GM21619 (cell line): ENCODE measurements at regions not wholly inside any gene's neighbourhood (a gene's known extent, or its start where the extent isn't known, plus 50 kb on each side); places are given as distances from the start of the nearest gene placed in this dataset.

ENCODE experiments used
- ATAC-seq: cut with Tn5 transposase; IDR thresholded peaks from one replicate; pipeline ENCODE4 v1.9.1; 2021; ENCODE audit not compliant: unreplicated experiment

DNA sequence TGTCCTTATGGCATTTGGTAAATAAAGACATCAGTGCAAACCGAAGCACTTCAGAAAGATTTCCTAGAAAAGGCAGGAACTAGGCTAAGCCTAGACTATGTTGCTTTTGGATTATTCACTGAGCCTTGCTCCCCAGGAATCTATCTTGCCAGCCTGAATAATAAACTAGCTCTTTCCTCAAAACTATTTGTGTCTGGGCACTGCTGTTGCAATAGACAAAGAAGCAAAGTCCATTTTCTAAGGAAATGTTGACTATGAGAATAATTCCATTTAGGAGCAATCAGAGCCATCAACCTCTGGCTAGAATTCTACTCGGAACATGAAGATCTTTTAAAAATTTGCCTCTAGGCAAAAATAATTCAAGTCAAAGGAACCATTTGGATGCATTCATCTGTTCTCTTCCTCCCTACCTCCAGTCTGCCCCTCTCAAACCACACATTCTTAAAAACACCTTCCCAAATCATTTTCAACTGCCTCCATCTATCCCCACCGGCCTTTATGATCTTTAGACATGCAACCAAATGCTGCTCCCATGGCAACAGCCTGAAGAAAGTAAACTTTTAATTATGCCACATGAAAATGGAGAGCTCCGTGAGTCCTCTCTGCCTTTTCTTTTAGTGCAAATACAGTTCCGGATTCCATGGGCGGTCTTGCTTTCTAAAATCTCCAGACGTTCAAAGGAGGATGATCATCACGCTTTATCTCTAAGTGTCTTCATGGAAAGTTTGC, 61.5 kb upstream of the FZD10 start:
- ATAC-seq, result no peak

DNA sequence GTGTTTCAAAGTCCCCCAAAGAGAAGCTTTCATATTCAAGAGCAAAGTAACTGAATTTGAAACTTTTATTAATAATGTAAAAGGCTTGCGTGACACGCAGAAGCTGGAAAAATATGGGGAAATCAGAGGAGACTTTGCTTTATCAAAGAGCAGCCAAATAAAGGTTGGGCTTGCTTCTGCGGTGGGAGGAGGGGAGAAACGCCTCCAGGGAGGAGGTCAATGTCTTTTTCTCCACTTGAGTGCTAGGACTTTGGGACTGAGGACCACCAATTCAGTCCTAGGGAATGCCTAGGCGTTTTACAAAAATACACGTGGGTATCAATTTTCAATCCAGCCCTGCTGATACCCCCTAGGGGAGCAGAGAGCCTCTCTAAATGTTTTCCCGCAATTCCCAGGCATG, 60.9 kb upstream of the FZD10 start:
- no peak for ATAC-seq

DNA sequence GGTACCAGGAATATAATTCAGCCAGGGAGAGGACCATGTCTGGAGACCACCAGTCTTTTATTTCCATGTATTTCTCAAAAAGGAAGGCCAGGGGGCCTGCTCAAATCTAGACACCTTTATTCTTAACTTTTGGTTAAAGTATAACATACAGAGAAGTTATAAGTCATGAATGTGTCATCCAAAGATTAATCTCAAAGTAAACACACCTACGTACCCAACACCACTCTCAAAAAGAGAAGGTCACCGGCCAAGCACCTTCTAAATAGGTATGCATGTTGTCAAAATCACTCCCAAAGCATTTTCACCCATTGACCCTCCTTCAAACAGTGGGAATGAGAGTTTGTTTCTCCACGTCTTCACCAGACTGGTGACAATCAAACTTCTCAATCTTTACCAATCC, 60.0 kb upstream of the FZD10 start:
- no peak for ATAC-seq

DNA sequence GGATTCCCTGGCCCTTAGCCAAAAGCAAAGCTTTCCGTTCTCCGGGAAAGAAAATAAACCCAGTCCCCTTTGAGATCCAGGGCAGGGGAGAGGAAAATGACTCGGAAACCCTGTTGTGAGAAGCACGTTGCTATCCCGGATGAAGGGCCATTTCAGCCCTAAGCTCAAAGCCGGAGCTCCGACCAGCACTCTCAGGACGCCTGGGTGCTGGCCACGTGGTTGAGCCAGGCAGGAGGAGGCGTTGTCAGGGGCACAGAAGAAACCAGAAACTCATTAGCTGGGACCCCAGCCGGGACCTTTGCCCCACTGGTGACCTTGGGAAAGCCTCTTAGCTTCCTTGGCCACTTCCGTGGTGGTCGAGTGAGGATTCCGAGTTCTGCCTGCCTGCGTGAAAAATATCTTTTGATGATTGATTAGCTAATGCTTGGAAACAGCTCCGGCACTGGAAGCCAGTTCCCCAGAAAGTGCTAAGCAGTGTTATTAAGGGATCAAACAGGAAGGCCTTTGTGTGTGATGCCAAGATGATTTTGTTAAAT, 57.6 kb upstream of the FZD10 start:
- no peak for ATAC-seq

DNA sequence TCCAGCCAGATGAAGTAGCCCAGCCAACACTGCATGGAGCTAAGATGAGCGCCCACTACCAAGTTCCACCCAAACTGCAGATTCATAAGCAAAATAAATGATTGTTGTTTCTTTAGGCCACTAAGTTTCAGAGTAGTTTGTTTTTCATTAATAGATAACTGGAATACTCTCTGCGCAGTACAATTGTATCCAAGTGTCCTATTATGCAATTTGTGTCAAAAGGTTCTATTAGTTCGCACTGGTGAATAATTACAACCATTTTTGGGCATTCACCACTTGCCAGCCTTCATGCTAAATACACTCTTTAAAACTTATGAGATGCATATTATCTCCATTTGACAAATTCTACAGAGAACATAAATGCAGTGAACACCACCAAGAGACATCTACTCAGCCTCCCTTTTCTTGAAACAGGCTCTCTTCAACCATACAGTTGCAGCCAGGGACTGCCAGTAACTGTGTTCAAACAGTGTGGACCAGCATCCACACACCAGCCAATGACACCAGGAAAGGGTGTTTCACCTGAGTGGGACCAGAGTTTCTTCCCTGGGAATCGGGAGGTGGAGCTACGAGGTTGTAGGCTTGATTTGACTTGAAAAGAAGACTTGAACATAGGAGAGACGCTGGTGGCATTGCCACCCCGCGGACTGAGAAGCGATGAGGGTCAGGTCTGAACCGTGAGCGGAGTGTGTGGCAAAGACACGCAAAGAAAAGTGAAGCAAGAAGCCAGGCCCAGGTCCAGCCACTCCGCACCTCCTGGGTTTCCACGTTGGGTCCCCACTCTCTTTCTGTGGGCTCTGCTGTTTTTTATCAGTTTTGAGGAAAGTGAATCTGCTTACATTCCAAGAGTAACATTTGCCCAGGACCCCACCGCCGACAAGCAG, 53.0 kb upstream of the FZD10 start:
- ATAC-seq, result no peak

DNA sequence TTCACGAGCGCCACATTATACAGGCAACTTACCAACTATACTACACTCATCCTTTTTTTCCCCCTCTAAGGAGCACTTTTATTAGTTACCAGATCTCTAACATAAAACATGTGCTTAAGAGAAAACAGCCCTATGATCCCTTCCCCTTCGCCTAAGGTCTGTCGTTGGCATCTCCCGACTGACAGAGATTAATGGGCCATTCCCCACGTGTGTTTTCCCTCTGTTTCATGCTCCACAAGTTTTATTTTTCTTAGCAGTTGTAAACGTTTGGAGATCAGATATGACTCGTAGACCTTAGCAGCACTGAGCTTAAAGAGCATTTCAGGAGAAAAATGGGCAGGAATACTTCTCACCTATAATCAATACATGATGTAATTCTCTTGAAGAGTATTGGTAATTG, 51.4 kb upstream of the FZD10 start:
- no peak for ATAC-seq

DNA sequence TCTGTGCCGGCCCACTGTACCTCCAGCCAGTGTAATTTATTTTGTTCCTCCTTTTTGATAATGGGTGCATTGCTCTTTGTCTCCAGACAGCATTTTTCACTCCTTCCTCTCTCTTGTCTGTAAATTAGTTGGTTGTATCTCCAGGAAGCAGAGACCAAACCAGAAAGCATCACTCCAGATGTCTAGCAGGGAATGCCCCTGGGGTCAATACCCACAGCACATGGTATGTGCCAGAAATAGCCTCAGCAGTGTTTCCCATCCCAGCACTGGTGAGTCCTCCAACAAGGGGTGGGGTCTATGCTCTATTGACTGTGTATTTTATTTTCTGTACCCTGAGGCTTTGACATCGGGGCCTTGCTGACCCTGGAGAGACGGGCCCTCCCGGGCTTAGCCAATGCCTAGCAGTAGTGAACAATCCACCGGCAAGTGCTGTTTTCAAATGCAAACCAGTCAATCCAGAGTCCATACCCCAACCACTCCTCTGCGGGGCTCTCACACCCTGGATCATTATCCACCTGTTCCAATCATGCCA, 50.2 kb upstream of the FZD10 start:
- ATAC-seq, result no peak
